GM18498 (cell line): ENCODE measurements at regions not wholly inside any gene's neighbourhood (a gene's known extent, or its start where the extent isn't known, plus 50 kb on each side); places are given as distances from the start of the nearest gene placed in this dataset.
"Not testable (repeated sequence)": the region's sequence is repeated elsewhere in the genome, so short reads cannot be mapped to it uniquely, and the experiment has no call there.

Experiments used
- ATAC-seq: cut with Tn5 transposase; IDR thresholded peaks from one replicate; pipeline ENCODE4 v1.9.1; 2021; ENCODE audit warnings: mild to moderate bottlenecking, moderate library complexity; ENCODE audit not compliant: unreplicated experiment

GRCh38 chr9:16052757-16053530 is 500.1 kb downstream of the CCDC171 start:
- no peak for ATAC-seq

- no peak for ATAC-seq
Observed at GRCh38 chr9:16057541-16057940, 504.7 kb downstream of the CCDC171 start.

- ATAC-seq: no peak
Observed at GRCh38 chr9:16058131-16058549, 505.3 kb downstream of the CCDC171 start.

GRCh38 chr9:16060436-16061129 is 507.7 kb downstream of the CCDC171 start:
- ATAC-seq: no peak

GRCh38 chr9:16062542-16063240 is 509.8 kb downstream of the CCDC171 start:
- ATAC-seq: no peak

GRCh38 chr9:16063241-16063591 is 510.4 kb downstream of the CCDC171 start:
- no peak for ATAC-seq

- no peak for ATAC-seq
Observed at GRCh38 chr9:16064771-16065170, 511.9 kb downstream of the CCDC171 start.

- ATAC-seq: not testable (repeated sequence)
Observed at GRCh38 chr9:16066201-16066600, 513.4 kb downstream of the CCDC171 start.

GRCh38 chr9:16068476-16068875 is 515.6 kb downstream of the CCDC171 start:
- no peak for ATAC-seq

- no peak for ATAC-seq
Observed at GRCh38 chr9:16069249-16069648, 516.4 kb downstream of the CCDC171 start.

GRCh38 chr9:16069671-16070454 is 517.0 kb downstream of the CCDC171 start:
- ATAC-seq: no peak

GRCh38 chr9:16070455-16071145 is 517.8 kb downstream of the CCDC171 start:
- ATAC-seq: no peak

GRCh38 chr9:16071400-16071799 is 518.6 kb downstream of the CCDC171 start:
- no peak for ATAC-seq

- no peak for ATAC-seq
Observed at GRCh38 chr9:16074963-16075362, 522.1 kb downstream of the CCDC171 start.

GRCh38 chr9:16075696-16076095 is 522.9 kb downstream of the CCDC171 start:
- ATAC-seq: no peak

GRCh38 chr9:16076511-16076910 is 523.7 kb downstream of the CCDC171 start:
- ATAC-seq: no peak

- ATAC-seq: no peak
Observed at GRCh38 chr9:16082796-16083195, 530.0 kb downstream of the CCDC171 start.

- ATAC-seq: no peak
Observed at GRCh38 chr9:16085167-16085726, 532.4 kb downstream of the CCDC171 start.

GRCh38 chr9:16090907-16091629 is 538.2 kb downstream of the CCDC171 start:
- no peak for ATAC-seq
